ENCODE measurements at regions not wholly inside any gene's neighbourhood (a gene's known extent, or its start where the extent isn't known, plus 50 kb on each side); places are given as distances from the start of the nearest gene placed in this dataset.

- TF ChIP-seq CTCF (IDR thresholded peaks at IDR 0.05) (no peak), POLR2A (IDR thresholded peaks at IDR 0.05) (no peak)
Observed at GRCh38 chr2:4465671-4466070, 762.3 kb downstream of the DCDC2C start.
